Islet of Langerhans (tissue), 1 donor: ENCODE measurements at regions not wholly inside any gene's neighbourhood (a gene's known extent, or its start where the extent isn't known, plus 50 kb on each side); places are given as distances from the start of the nearest gene placed in this dataset.
"Not testable (repeated sequence)": the region's sequence is repeated elsewhere in the genome, so short reads cannot be mapped to it uniquely, and the experiment has no call there.

ENCODE experiments used
- FAIRE-seq: peaks from one replicate; lab custom pipeline; 2011; peaks lifted over from hg19 to GRCh38; lab: Jason Lieb, UNC

GRCh38 chr14:25316007-25316406 is 266.1 kb upstream of the STXBP6 start:
- not testable (repeated sequence) for FAIRE-seq

GRCh38 chr14:25308244-25308643 is 258.3 kb upstream of the STXBP6 start:
- no peak for FAIRE-seq

- FAIRE-seq, result no peak
These were observed 254.0 kb upstream of the STXBP6 start for GRCh38 chr14:25303934-25304333.

- FAIRE-seq, result no peak
These were observed 248.3 kb upstream of the STXBP6 start for GRCh38 chr14:25298238-25298637.

GRCh38 chr14:25290154-25290553 is 240.2 kb upstream of the STXBP6 start:
- not testable (repeated sequence) for FAIRE-seq

GRCh38 chr14:25274529-25274928 is 224.6 kb upstream of the STXBP6 start:
- no peak for FAIRE-seq

GRCh38 chr14:25267186-25267585 is 217.2 kb upstream of the STXBP6 start:
- no peak for FAIRE-seq

- FAIRE-seq, result no peak
These were observed 209.5 kb upstream of the STXBP6 start for GRCh38 chr14:25259470-25259869.

GRCh38 chr14:25252793-25253192 is 202.8 kb upstream of the STXBP6 start:
- no peak for FAIRE-seq

- no peak for FAIRE-seq
These were observed 200.6 kb upstream of the STXBP6 start for GRCh38 chr14:25250516-25250915.

- no peak for FAIRE-seq
These were observed 197.7 kb upstream of the STXBP6 start for GRCh38 chr14:25247609-25248008.

GRCh38 chr14:25246751-25247150 is 196.8 kb upstream of the STXBP6 start:
- FAIRE-seq, result no peak

- no peak for FAIRE-seq
These were observed 189.2 kb upstream of the STXBP6 start for GRCh38 chr14:25239170-25239569.

- no peak for FAIRE-seq
These were observed 187.9 kb upstream of the STXBP6 start for GRCh38 chr14:25237845-25238244.

- FAIRE-seq, result no peak
These were observed 183.7 kb upstream of the STXBP6 start for GRCh38 chr14:25233613-25234012.

- FAIRE-seq, result no peak
These were observed 181.1 kb upstream of the STXBP6 start for GRCh38 chr14:25231004-25231403.

GRCh38 chr14:25226214-25226613 is 176.3 kb upstream of the STXBP6 start:
- FAIRE-seq, result no peak

- no peak for FAIRE-seq
These were observed 172.3 kb upstream of the STXBP6 start for GRCh38 chr14:25222256-25222655.

GRCh38 chr14:25220514-25220913 is 170.6 kb upstream of the STXBP6 start:
- no peak for FAIRE-seq

GRCh38 chr14:25215607-25216006 is 165.7 kb upstream of the STXBP6 start:
- no peak for FAIRE-seq

- no peak for FAIRE-seq
These were observed 147.9 kb upstream of the STXBP6 start for GRCh38 chr14:25197885-25198284.

GRCh38 chr14:25180221-25180620 is 130.3 kb upstream of the STXBP6 start:
- FAIRE-seq, result no peak

GRCh38 chr14:25178255-25178654 is 128.3 kb upstream of the STXBP6 start:
- FAIRE-seq, result no peak

GRCh38 chr14:25150934-25151790 is 101.2 kb upstream of the STXBP6 start:
- peak; percentile 99 for FAIRE-seq
